BE2C (cell line): ENCODE measurements at regions not wholly inside any gene's neighbourhood (a gene's known extent, or its start where the extent isn't known, plus 50 kb on each side); places are given as distances from the start of the nearest gene placed in this dataset.

Source experiments
- DNase-seq: peaks from one replicate; pipeline ENCODE4 v3.0.0-alpha.2; 2020
- H3K27me3 ChIP-seq: fragments of 250-450 bp; sonication (Bioruptor Pico); 2 replicates; pipeline ENCODE4 v1.5.1; 2020; ENCODE audit warnings: mild to moderate bottlenecking
- H3K36me3 ChIP-seq: fragments of 250-450 bp; sonication (Bioruptor Pico); 2 replicates; pipeline ENCODE4 v1.5.1; 2020; ENCODE audit warnings: mild to moderate bottlenecking
- H3K4me1 ChIP-seq: fragments of 250-450 bp; sonication (Bioruptor Pico); 2 replicates; pipeline ENCODE4 v1.5.1; 2020
- H3K4me3 ChIP-seq: 2 replicates; pipeline ENCODE4 v1.5.1; 2011; ENCODE audit warnings: low read depth, low read length
- H3K9me3 ChIP-seq: fragments of 250-450 bp; sonication (Bioruptor Pico); 2 replicates; pipeline ENCODE4 v1.5.1; 2020
- TF ChIP-seq, protein P1 (sequence below): IDR thresholded peaks from 2 replicates; pipeline ENCODE4 v1.5.1; 2012; ENCODE audit warnings: mild to moderate bottlenecking, low read depth, low read length

GRCh38 chr11:131154351-131154750 is 216.1 kb upstream of the NTM start:
- H3K36me3 ChIP-seq, result no peaks in the 10 kb centered on the region
- no peaks in the 10 kb centered on the region for H3K27me3 ChIP-seq
- H3K4me3 ChIP-seq, result no peak overlapping the region
- DNase-seq, result no peak
- no peaks in the 10 kb centered on the region for H3K4me1 ChIP-seq
- no peaks in the 10 kb centered on the region; the same call in 1 of the 2 replicates for H3K9me3 ChIP-seq
- TF ChIP-seq, protein P1, sequence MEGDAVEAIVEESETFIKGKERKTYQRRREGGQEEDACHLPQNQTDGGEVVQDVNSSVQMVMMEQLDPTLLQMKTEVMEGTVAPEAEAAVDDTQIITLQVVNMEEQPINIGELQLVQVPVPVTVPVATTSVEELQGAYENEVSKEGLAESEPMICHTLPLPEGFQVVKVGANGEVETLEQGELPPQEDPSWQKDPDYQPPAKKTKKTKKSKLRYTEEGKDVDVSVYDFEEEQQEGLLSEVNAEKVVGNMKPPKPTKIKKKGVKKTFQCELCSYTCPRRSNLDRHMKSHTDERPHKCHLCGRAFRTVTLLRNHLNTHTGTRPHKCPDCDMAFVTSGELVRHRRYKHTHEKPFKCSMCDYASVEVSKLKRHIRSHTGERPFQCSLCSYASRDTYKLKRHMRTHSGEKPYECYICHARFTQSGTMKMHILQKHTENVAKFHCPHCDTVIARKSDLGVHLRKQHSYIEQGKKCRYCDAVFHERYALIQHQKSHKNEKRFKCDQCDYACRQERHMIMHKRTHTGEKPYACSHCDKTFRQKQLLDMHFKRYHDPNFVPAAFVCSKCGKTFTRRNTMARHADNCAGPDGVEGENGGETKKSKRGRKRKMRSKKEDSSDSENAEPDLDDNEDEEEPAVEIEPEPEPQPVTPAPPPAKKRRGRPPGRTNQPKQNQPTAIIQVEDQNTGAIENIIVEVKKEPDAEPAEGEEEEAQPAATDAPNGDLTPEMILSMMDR, result no peak

- DNase-seq, result no peak
Observed at GRCh38 chr11:131157678-131158077, 212.7 kb upstream of the NTM start.

GRCh38 chr11:131160846-131161245 is 209.6 kb upstream of the NTM start:
- H3K9me3 ChIP-seq, result no peaks in the 10 kb centered on the region; the same call in 1 of the 2 replicates
- no peaks in the 10 kb centered on the region for H3K4me1 ChIP-seq
- H3K36me3 ChIP-seq, result no peaks in the 10 kb centered on the region
- no peak overlapping the region for H3K4me3 ChIP-seq
- H3K27me3 ChIP-seq, result no peaks in the 10 kb centered on the region
- TF ChIP-seq, protein P1, result no peak
- no peak for DNase-seq

More at GRCh38 chr11:131157678-131158077, 212.7 kb upstream of the NTM start:
- H3K36me3 ChIP-seq, result no peaks in the 10 kb centered on the region
- H3K9me3 ChIP-seq, result no peaks in the 10 kb centered on the region; the same call in none of the 2 replicates
- TF ChIP-seq, protein P1, result no peak
- no peaks in the 10 kb centered on the region for H3K27me3 ChIP-seq
- no peak overlapping the region for H3K4me3 ChIP-seq
- no peaks in the 10 kb centered on the region for H3K4me1 ChIP-seq

DNA sequence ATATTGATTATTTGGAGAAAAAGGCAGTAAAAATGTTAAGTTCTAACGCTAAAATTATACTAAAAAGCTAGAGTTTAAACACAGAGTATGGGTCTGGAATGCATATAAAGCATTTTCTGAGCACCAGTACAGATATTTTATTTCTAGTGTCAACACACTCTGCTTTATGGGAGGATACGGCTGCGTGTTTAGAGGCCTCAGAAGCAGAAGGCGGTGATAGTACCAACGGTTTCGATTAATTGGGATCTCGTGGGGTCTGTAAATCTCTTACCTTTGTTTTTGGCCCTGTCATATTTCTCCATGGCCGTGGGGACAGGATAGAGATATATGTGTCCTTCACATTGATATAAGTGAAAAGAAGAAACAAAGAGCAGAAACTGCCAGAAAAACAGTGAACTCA is 206.8 kb upstream of the NTM start:
- no peaks in the 10 kb centered on the region for H3K36me3 ChIP-seq
- H3K27me3 ChIP-seq, result no peaks in the 10 kb centered on the region
- no peak for DNase-seq
- TF ChIP-seq, protein P1, result no peak
- no peak overlapping the region for H3K4me3 ChIP-seq
- H3K9me3 ChIP-seq, result no peaks in the 10 kb centered on the region; the same call in 1 of the 2 replicates
- no peaks in the 10 kb centered on the region for H3K4me1 ChIP-seq

DNA sequence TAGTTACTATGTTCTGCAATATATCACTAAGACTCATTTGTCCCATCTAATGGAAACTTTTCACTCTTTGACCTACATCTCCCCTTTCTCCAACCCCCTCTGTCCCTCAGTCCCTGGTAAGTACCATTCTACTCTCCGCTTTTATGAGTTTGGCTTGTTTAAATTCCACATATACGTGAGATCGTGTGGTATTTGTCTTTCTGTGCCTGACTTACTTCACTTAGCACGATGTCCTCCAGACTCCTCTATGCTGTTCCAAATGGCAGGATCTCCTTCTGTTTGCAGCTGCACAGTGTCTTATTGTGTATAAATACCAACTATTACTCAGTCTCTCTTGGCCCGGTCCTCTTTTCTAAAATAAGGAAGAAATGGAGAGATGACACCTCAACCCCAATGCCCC is 205.4 kb upstream of the NTM start:
- Histone ChIP-seq H3K4me1 (no peaks in the 10 kb centered on the region), H3K27me3 (no peaks in the 10 kb centered on the region), H3K36me3 (no peaks in the 10 kb centered on the region), H3K9me3 (no peaks in the 10 kb centered on the region; the same call in 1 of the 2 replicates), H3K4me3 (no peak overlapping the region)
- DNase-seq, result no peak
- TF ChIP-seq, protein P1, result no peak

DNA sequence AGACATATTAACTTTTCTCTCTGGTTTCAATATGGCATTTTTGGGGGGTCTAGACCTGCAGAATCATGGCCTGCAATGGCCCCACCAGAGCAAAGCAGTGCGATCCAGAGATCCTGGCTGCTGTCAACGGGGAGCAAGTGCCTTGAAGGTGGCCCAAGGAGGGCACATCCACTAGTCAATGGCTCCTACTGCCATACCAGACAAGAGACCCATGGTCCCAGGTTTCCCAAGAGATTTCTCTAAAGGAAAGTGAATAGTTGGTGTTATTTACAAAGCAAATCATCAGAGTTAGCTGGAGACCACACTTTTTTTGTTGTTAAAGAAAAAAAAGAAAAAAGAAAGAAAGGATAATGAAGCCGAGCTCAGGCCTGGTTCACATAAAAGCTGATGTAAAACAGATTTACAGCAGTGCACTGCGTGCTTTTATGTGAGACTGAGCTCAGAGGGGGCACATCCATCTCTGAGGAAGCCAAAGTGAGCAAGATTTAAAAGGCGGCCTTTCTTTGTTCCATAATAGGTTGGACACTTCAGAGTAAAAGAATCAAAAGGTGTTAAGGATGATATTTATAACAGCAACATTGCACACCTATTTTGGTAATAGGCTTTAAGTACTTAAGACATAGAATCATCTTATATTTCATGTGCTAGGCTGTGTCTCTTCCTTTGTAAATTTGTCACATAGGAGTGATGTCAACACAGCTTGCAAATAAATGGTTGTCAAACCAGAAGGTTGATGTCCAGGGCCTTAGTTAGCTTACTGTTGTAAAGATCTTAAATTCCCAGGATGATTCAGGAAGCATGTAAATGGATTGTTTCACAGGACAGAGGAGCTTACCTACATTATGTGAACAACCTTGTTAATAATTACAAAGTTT is 201.3 kb upstream of the NTM start:
- Histone ChIP-seq H3K4me1 (no peaks in the 10 kb centered on the region), H3K27me3 (no peaks in the 10 kb centered on the region), H3K4me3 (no peak overlapping the region), H3K9me3 (no peaks in the 10 kb centered on the region), H3K36me3 (no peaks in the 10 kb centered on the region)
- TF ChIP-seq, protein P1, result no peak
- no peak for DNase-seq
